IPS-18a (cell line): ENCODE measurements at regions not wholly inside any gene's neighbourhood (a gene's known extent, or its start where the extent isn't known, plus 50 kb on each side); places are given as distances from the start of the nearest gene placed in this dataset.
"Not testable (repeated sequence)": the region's sequence is repeated elsewhere in the genome, so short reads cannot be mapped to it uniquely, and the experiment has no call there.

Experiments used
- H3K27ac ChIP-seq: one replicate; pipeline ENCODE4 v1.5.1; 2013; ENCODE audit warnings: low read length
- H3K27me3 ChIP-seq: one replicate; pipeline ENCODE4 v1.6.1; 2013; ENCODE audit warnings: mild to moderate bottlenecking, low read length; ENCODE audit not compliant: control insufficient read depth, insufficient read depth
- H3K36me3 ChIP-seq: one replicate; pipeline ENCODE4 v1.6.1; 2013; ENCODE audit warnings: low read depth, low read length; ENCODE audit not compliant: control insufficient read depth
- H3K4me1 ChIP-seq: one replicate; pipeline ENCODE4 v1.6.1; 2013; ENCODE audit warnings: low read depth, low read length; ENCODE audit not compliant: control insufficient read depth
- H3K4me3 ChIP-seq: one replicate; pipeline ENCODE4 v1.5.1; 2013; ENCODE audit warnings: low read length
- H3K9ac ChIP-seq: one replicate; pipeline ENCODE4 v1.6.1; 2013; ENCODE audit warnings: mild to moderate bottlenecking, low read length, moderate library complexity
- H3K9me3 ChIP-seq: one replicate; pipeline ENCODE4 v1.6.1; 2013; ENCODE audit warnings: low read depth, low read length; ENCODE audit not compliant: control insufficient read depth

- H3K9me3 ChIP-seq, result no peaks in the 10 kb centered on the region
- H3K4me1 ChIP-seq, result no peaks in the 10 kb centered on the region
- no peaks in the 10 kb centered on the region for H3K36me3 ChIP-seq
- no peak overlapping the region for H3K4me3 ChIP-seq
- H3K27me3 ChIP-seq, result no peaks in the 10 kb centered on the region
- no peak overlapping the region for H3K27ac ChIP-seq
- no peak overlapping the region for H3K9ac ChIP-seq
Observed at GRCh38 chr11:29482510-29482909, 534.3 kb downstream of the KCNA4 start.

GRCh38 chr11:29481738-29482137, 535.1 kb downstream of the KCNA4 start:
- no peaks in the 10 kb centered on the region for H3K27me3 ChIP-seq
- H3K9ac ChIP-seq, result no peak overlapping the region
- no peaks in the 10 kb centered on the region for H3K9me3 ChIP-seq
- no peaks in the 10 kb centered on the region for H3K4me1 ChIP-seq
- H3K4me3 ChIP-seq, result no peak overlapping the region
- H3K27ac ChIP-seq, result no peak overlapping the region
- no peaks in the 10 kb centered on the region for H3K36me3 ChIP-seq

GRCh38 chr11:29480981-29481380, 535.8 kb downstream of the KCNA4 start:
- H3K9ac ChIP-seq, result no peak overlapping the region
- H3K9me3 ChIP-seq, result no peaks in the 10 kb centered on the region
- H3K4me1 ChIP-seq, result no peaks in the 10 kb centered on the region
- no peaks in the 10 kb centered on the region for H3K36me3 ChIP-seq
- no peaks in the 10 kb centered on the region for H3K27me3 ChIP-seq
- H3K4me3 ChIP-seq, result no peak overlapping the region
- H3K27ac ChIP-seq, result no peak overlapping the region

- peaks cover 9% of the 10 kb centered on the region for H3K4me1 ChIP-seq
- no peaks in the 10 kb centered on the region for H3K9me3 ChIP-seq
- no peak overlapping the region for H3K27ac ChIP-seq
- no peaks in the 10 kb centered on the region for H3K36me3 ChIP-seq
- H3K9ac ChIP-seq, result no peak overlapping the region
- no peak overlapping the region for H3K4me3 ChIP-seq
- no peaks in the 10 kb centered on the region for H3K27me3 ChIP-seq
Observed at GRCh38 chr11:29458252-29458651, 558.6 kb downstream of the KCNA4 start.

- Histone ChIP-seq H3K27me3 (no peaks in the 10 kb centered on the region), H3K4me1 (peaks cover 9% of the 10 kb centered on the region), H3K9ac (no peak overlapping the region), H3K36me3 (no peaks in the 10 kb centered on the region), H3K4me3 (no peak overlapping the region), H3K9me3 (no peaks in the 10 kb centered on the region), H3K27ac (no peak overlapping the region)
Observed at GRCh38 chr11:29452146-29452545, 564.7 kb downstream of the KCNA4 start.

GRCh38 chr11:29449281-29450074, 567.4 kb downstream of the KCNA4 start:
- H3K27ac ChIP-seq, result no peak overlapping the region
- H3K27me3 ChIP-seq, result no peaks in the 10 kb centered on the region
- H3K4me1 ChIP-seq, result no peaks in the 10 kb centered on the region
- no peak overlapping the region for H3K4me3 ChIP-seq
- H3K9ac ChIP-seq, result no peak overlapping the region
- no peaks in the 10 kb centered on the region for H3K36me3 ChIP-seq
- no peaks in the 10 kb centered on the region for H3K9me3 ChIP-seq

GRCh38 chr11:29448246-29448877, 568.5 kb downstream of the KCNA4 start:
- Histone ChIP-seq H3K4me3 (no peak overlapping the region), H3K27ac (no peak overlapping the region), H3K4me1 (no peaks in the 10 kb centered on the region), H3K27me3 (no peaks in the 10 kb centered on the region), H3K36me3 (no peaks in the 10 kb centered on the region), H3K9me3 (no peaks in the 10 kb centered on the region), H3K9ac (no peak overlapping the region)

- H3K27ac ChIP-seq, result no peak overlapping the region
- H3K27me3 ChIP-seq, result no peaks in the 10 kb centered on the region
- H3K9me3 ChIP-seq, result no peaks in the 10 kb centered on the region
Observed at GRCh38 chr11:29447821-29448220, 569.0 kb downstream of the KCNA4 start.

GRCh38 chr11:29446132-29446531, 570.7 kb downstream of the KCNA4 start:
- no peaks in the 10 kb centered on the region for H3K9me3 ChIP-seq
- no peak overlapping the region for H3K4me3 ChIP-seq
- no peak overlapping the region for H3K9ac ChIP-seq
- no peaks in the 10 kb centered on the region for H3K36me3 ChIP-seq
- H3K27ac ChIP-seq, result no peak overlapping the region
- H3K4me1 ChIP-seq, result no peaks in the 10 kb centered on the region
- H3K27me3 ChIP-seq, result no peaks in the 10 kb centered on the region

More at GRCh38 chr11:29447821-29448220, 569.0 kb downstream of the KCNA4 start:
- Histone ChIP-seq H3K4me1 (no peaks in the 10 kb centered on the region), H3K9ac (no peak overlapping the region), H3K36me3 (no peaks in the 10 kb centered on the region), H3K4me3 (no peak overlapping the region)

GRCh38 chr11:29445191-29445590, 571.6 kb downstream of the KCNA4 start:
- H3K9me3 ChIP-seq, H3K27me3 ChIP-seq, H3K4me3 ChIP-seq, H3K9ac ChIP-seq, H3K4me1 ChIP-seq, H3K36me3 ChIP-seq, H3K27ac ChIP-seq: not testable (repeated sequence)

- Histone ChIP-seq H3K36me3 (no peaks in the 10 kb centered on the region), H3K27me3 (no peaks in the 10 kb centered on the region), H3K27ac (no peak overlapping the region), H3K4me3 (no peak overlapping the region), H3K9me3 (no peaks in the 10 kb centered on the region), H3K9ac (no peak overlapping the region), H3K4me1 (no peaks in the 10 kb centered on the region)
Observed at GRCh38 chr11:29438815-29439214, 578.0 kb downstream of the KCNA4 start.

GRCh38 chr11:29435421-29435820, 581.4 kb downstream of the KCNA4 start:
- Histone ChIP-seq H3K27ac (no peak overlapping the region), H3K4me3 (no peak overlapping the region), H3K9me3 (peaks cover 2% of the 10 kb centered on the region), H3K4me1 (no peaks in the 10 kb centered on the region), H3K36me3 (no peaks in the 10 kb centered on the region), H3K27me3 (no peaks in the 10 kb centered on the region), H3K9ac (no peak overlapping the region)
